Memory B cell (primary cell): ENCODE measurements at regions not wholly inside any gene's neighbourhood (a gene's known extent, or its start where the extent isn't known, plus 50 kb on each side); places are given as distances from the start of the nearest gene placed in this dataset.

Experiments used
- ATAC-seq: fragments of 150-1000 bp; cut with Tn5 transposase; 2 replicates; pipeline ENCODE4 v1.10.0; 2021; ENCODE audit warnings: low read depth, mild to moderate bottlenecking, moderate library complexity
- DNase-seq, 2 donors: peaks; one replicate each; pipeline ENCODE4 v3.0.0; 2022; ENCODE audit warnings: low spot score in 2 of 2
- H3K27ac Mint-ChIP-seq: one replicate; pipeline ENCODE4 v1.8.0; 2022; ENCODE audit warnings: mild to moderate bottlenecking, moderate library complexity, mixed read lengths
- H3K27me3 Mint-ChIP-seq: one replicate; pipeline ENCODE4 v1.8.0; 2022; ENCODE audit warnings: mixed read lengths
- H3K36me3 Mint-ChIP-seq: one replicate; pipeline ENCODE4 v1.8.0; 2022; ENCODE audit warnings: mild to moderate bottlenecking, mixed read lengths
- H3K4me1 Mint-ChIP-seq: one replicate; pipeline ENCODE4 v1.8.0; 2022; ENCODE audit warnings: mixed read lengths
- H3K4me3 Mint-ChIP-seq: one replicate; pipeline ENCODE4 v1.8.0; 2022; ENCODE audit warnings: mild to moderate bottlenecking, moderate library complexity, mixed read lengths
- H3K9me3 Mint-ChIP-seq: one replicate; pipeline ENCODE4 v1.8.0; 2022; ENCODE audit warnings: mixed read lengths

DNA sequence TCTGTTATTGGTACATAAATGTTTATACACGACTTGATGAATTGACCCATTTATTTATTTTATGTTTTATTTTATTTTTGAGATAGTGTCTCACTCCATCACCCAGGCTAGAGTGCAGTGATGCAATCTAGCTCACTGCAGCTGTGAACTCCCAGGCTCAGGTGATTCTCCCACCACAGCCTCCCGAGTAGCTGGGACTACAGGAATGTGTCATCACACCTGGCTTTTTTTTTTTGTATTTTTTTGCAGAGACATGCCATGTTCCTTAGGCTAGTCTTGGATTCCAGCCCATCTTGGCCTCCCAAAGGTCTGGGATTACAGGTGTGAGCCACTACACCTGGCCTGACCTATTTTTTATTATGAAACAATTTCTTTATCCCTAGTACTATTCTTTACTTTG is 355.0 kb upstream of the PRICKLE1 start:
- no peaks in the 10 kb centered on the region for H3K4me1 Mint-ChIP-seq
- H3K4me3 Mint-ChIP-seq, result no peak overlapping the region
- no peak for DNase-seq
- H3K36me3 Mint-ChIP-seq, result no peaks in the 10 kb centered on the region
- H3K27ac Mint-ChIP-seq, result no peak overlapping the region
- H3K27me3 Mint-ChIP-seq, result peaks cover 5% of the 10 kb centered on the region
- ATAC-seq, result no peak
- H3K9me3 Mint-ChIP-seq, result peaks cover 18% of the 10 kb centered on the region

DNA sequence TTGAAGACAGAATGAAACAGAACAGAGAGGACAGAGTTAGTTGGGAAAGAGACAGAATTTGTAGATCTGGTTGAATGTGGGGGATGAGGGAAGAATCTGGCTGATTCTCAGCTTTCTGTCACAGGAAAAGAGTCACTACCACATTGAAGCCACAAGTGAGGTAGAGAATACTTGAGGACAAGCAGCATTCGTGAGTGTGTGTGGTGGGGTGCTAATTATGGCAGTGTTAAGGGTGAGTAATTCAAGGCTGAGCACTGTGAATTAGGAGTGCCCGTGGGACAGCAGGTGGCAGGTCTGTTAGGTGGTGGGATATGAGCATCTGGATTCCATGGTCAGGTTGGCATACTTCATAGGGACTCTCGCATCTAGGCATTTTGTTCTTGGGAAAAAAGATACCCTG is 347.4 kb upstream of the PRICKLE1 start:
- no peaks in the 10 kb centered on the region for H3K27me3 Mint-ChIP-seq
- ATAC-seq (no peak), DNase-seq (no peak)
- no peak overlapping the region for H3K27ac Mint-ChIP-seq
- H3K9me3 Mint-ChIP-seq, result peaks cover 10% of the 10 kb centered on the region
- no peak overlapping the region for H3K4me3 Mint-ChIP-seq
- H3K4me1 Mint-ChIP-seq, result no peaks in the 10 kb centered on the region
- no peaks in the 10 kb centered on the region for H3K36me3 Mint-ChIP-seq

DNA sequence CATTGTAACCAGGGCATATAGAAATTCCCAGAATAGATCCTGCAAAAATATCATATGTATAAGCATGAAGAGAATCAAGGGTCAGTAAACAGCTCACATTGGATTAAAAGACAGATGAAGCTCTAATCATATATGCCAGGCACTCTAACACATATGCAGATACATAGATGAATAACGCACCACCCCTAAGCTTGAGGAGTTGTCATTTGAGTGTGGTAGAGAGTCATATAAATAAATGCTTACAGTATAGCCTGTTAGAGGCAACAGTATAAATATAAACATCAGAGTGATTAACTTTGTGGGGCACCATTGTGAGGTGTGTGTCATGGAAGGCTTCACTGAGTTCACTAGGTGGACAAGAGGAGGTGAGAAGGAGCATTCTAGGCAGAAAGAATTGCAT is 346.7 kb upstream of the PRICKLE1 start:
- Mint-ChIP-seq H3K27me3 (no peaks in the 10 kb centered on the region), H3K4me3 (no peak overlapping the region), H3K4me1 (no peaks in the 10 kb centered on the region), H3K27ac (no peak overlapping the region), H3K36me3 (no peaks in the 10 kb centered on the region), H3K9me3 (peaks cover 5% of the 10 kb centered on the region)
- DNase-seq (no peak), ATAC-seq (no peak)

DNA sequence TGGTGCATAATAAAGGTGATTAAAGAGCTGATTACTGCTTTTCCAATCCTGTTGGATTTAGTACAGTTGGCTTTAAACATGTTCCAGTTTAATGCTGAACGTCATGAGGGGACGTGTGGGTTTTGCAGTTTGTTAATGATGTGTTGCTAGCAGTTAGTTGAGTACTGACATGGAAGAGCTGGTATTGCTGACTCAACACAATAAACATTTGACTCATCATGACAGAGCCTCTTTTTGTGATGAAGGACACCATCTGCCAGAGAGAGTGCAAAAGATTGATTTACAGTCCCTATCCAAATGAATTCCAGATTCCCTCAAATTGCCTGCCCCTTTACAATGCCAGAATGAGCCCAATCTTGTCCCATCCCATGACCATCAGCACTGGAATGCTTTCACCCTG is 346.2 kb upstream of the PRICKLE1 start:
- Mint-ChIP-seq H3K4me3 (no peak overlapping the region), H3K27ac (no peak overlapping the region), H3K27me3 (no peaks in the 10 kb centered on the region), H3K36me3 (no peaks in the 10 kb centered on the region), H3K9me3 (peaks cover 3% of the 10 kb centered on the region), H3K4me1 (no peaks in the 10 kb centered on the region)
- DNase-seq (no peak), ATAC-seq (no peak)

DNA sequence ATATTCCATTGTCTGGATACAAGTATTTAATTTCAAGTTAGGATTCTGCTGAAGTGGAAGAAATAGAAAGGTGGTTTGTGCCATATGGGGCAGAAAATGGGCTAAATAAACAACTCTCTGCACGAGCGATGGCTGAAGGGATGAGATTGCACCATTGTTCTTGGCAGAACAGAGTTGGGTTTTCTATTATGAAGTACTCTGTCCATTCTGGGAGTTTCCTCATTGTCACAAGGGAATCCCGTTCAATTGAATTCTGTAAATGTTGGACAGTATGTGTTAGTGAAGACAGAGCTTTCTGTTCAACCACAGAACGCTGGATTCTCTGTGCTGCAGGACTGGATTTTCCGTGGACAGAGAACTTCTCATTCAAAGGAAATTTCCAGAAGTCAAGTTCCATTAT is 345.5 kb upstream of the PRICKLE1 start:
- Mint-ChIP-seq H3K27ac (no peak overlapping the region), H3K4me1 (no peaks in the 10 kb centered on the region), H3K36me3 (no peaks in the 10 kb centered on the region), H3K27me3 (no peaks in the 10 kb centered on the region), H3K4me3 (no peak overlapping the region), H3K9me3 (peaks cover 3% of the 10 kb centered on the region)
- ATAC-seq (no peak), DNase-seq (no peak)

DNA sequence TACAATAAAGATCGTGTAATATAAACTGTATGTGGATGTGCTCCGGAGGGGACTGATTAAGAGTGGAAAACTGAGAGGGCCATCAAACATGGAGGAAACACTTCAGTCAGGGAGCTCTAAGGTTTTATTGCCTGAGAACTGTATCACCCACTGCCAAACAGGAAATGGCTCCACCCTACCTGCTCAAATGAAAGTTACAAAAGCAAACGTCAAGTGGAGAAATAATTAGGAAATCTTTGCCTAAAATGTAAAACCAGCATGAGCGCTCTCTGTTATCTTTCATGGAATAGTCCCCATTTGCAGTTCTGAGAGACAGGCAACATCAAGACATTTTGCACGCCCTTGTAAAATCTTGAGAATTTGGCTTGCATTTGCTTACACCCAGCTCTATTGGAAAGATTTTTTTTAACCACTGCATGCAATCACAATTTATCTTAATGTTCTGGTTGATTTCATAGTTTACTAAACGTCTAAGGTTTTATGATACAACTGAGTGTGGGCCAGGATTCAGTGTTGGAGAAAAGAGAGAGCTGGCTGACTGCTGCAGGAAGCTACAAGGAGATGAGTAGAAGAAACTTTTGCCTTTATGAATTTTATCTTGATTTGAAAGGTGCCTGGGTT is 344.0 kb upstream of the PRICKLE1 start:
- no peak for ATAC-seq
- Mint-ChIP-seq H3K36me3 (no peaks in the 10 kb centered on the region), H3K27me3 (no peaks in the 10 kb centered on the region), H3K27ac (no peak overlapping the region), H3K9me3 (peaks cover under 1% of the 10 kb centered on the region), H3K4me3 (no peak overlapping the region), H3K4me1 (no peaks in the 10 kb centered on the region)
- DNase-seq, result no peak

DNA sequence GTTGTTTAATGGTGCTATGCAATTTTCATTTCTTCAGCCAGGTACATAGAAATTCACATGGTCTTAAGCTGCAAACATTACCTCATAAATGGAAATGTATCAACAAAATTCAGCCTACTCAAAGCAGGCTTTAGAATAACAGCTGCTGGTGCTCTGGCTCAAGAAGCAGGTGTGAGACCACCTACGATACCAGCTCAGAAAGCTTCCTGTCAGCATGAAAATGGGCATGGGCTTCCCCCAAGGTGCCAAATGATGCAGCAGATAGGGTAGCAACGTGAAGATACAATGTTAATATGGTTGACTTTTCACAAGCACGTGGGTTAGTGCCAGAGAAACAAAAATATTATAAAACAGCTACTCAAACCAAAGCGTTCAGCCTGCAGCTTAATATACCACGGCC is 343.4 kb upstream of the PRICKLE1 start:
- ATAC-seq (no peak), DNase-seq (no peak)
- H3K36me3 Mint-ChIP-seq, result no peaks in the 10 kb centered on the region
- no peak overlapping the region for H3K4me3 Mint-ChIP-seq
- no peak overlapping the region for H3K27ac Mint-ChIP-seq
- no peaks in the 10 kb centered on the region for H3K4me1 Mint-ChIP-seq
- no peaks in the 10 kb centered on the region for H3K27me3 Mint-ChIP-seq
- H3K9me3 Mint-ChIP-seq, result no peaks in the 10 kb centered on the region

DNA sequence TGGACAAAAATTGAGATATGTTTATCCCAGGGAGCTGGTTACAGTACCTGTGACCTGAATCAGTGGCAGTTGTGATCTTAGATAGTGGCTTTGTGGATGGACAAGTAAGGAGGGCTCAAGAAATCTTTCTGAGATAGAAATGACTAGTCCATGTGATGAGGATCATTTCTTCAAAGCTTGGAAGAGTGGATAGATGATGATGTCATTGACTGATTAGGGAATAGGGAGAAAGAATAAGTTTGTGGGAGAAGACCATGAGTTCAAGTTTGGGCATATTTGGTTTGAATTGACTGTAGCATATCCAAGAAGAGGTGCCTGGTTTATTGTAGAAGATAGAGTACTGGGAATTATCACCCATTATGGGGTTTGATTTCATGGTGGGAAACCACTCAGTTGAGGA is 336.7 kb upstream of the PRICKLE1 start:
- H3K27ac Mint-ChIP-seq, result no peak overlapping the region
- no peaks in the 10 kb centered on the region for H3K9me3 Mint-ChIP-seq
- H3K4me3 Mint-ChIP-seq, result no peak overlapping the region
- no peaks in the 10 kb centered on the region for H3K4me1 Mint-ChIP-seq
- no peaks in the 10 kb centered on the region for H3K36me3 Mint-ChIP-seq
- no peak for DNase-seq
- no peak for ATAC-seq
- no peaks in the 10 kb centered on the region for H3K27me3 Mint-ChIP-seq

DNA sequence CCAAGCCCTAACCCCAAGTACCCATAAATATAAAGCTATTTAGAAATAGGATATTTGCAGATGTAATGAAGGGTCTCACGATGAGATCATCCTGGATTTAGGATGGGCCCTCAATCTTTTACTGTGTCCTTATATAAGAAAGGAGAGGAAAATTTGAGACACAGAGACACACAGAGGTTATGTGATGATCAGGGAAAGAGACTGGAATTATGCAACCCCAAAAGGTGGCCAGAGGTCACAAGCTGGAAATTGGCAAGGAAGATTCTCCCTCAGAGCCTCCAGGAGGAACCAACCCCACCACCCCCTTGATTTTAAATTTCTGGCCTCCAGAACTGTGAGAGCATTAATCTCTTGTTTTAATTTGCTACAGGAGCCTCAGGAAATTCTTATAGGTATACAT is 334.9 kb upstream of the PRICKLE1 start:
- DNase-seq, result no peak
- Mint-ChIP-seq H3K27me3 (no peaks in the 10 kb centered on the region), H3K27ac (no peak overlapping the region), H3K4me1 (no peaks in the 10 kb centered on the region), H3K4me3 (no peak overlapping the region), H3K9me3 (no peaks in the 10 kb centered on the region), H3K36me3 (no peaks in the 10 kb centered on the region)
- ATAC-seq, result no peak

DNA sequence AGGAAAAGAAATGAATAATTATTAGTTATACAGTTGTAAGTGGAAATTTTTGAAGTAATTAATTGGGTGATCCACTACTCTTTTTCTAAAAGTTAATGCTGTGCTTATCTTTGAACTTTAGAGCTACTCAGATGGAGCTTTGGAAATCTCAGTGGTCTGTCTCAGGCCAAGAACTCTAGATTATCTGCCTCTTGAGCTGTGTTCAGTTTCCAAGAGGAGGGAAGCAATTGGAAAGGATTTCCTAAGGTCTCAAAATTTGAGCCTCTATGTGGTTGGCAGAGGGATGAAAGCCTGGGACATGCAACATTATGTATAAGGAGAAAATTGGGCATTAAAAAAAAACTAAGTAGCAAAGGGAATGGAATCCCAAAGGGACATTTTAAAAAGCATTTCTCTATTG is 334.0 kb upstream of the PRICKLE1 start:
- Mint-ChIP-seq H3K27ac (no peak overlapping the region), H3K4me3 (no peak overlapping the region), H3K27me3 (no peaks in the 10 kb centered on the region), H3K9me3 (no peaks in the 10 kb centered on the region), H3K36me3 (no peaks in the 10 kb centered on the region), H3K4me1 (no peaks in the 10 kb centered on the region)
- DNase-seq (no peak), ATAC-seq (no peak)

DNA sequence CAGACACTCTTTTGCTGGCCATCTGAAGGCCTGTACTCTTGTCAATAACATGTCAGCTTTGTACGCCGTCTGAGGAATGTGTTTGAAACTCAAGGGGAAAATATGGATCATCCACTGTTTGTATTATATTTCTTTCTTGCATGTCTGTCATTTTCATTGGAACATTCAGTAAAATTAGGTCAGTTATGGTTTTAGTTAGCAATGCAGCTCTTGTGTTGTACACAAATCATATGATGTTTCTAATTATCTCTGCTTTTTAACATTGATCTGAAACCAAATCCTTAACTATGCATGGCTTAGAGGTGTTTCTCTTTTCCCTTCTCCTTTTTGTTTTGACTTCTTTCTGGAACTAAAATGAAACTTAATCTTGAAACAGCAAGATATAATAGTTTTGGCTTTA is 333.6 kb upstream of the PRICKLE1 start:
- no peak overlapping the region for H3K4me3 Mint-ChIP-seq
- no peaks in the 10 kb centered on the region for H3K36me3 Mint-ChIP-seq
- H3K27ac Mint-ChIP-seq, result no peak overlapping the region
- ATAC-seq, result no peak
- H3K4me1 Mint-ChIP-seq, result no peaks in the 10 kb centered on the region
- no peaks in the 10 kb centered on the region for H3K27me3 Mint-ChIP-seq
- no peak for DNase-seq
- no peaks in the 10 kb centered on the region for H3K9me3 Mint-ChIP-seq

DNA sequence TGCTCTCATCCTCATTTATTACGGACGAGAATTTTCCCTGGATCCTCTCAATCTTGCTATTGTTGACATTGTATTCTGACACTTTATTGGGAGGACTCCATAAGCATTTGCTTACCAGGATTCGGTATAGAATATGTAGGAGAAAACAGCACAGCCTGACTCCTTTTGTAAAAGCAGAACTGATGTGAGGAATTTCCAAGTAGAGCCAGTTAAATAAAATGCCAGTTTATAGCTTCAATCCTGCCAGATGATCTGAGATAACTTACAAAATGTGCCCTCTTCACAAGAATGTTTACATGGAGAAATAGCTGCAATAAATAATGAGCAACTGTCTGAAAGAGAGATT is 332.9 kb upstream of the PRICKLE1 start:
- ATAC-seq, result no peak
- Mint-ChIP-seq H3K27ac (no peak overlapping the region), H3K4me3 (no peak overlapping the region), H3K4me1 (no peaks in the 10 kb centered on the region), H3K27me3 (no peaks in the 10 kb centered on the region), H3K36me3 (no peaks in the 10 kb centered on the region), H3K9me3 (no peaks in the 10 kb centered on the region)
- DNase-seq, result no peak

DNA sequence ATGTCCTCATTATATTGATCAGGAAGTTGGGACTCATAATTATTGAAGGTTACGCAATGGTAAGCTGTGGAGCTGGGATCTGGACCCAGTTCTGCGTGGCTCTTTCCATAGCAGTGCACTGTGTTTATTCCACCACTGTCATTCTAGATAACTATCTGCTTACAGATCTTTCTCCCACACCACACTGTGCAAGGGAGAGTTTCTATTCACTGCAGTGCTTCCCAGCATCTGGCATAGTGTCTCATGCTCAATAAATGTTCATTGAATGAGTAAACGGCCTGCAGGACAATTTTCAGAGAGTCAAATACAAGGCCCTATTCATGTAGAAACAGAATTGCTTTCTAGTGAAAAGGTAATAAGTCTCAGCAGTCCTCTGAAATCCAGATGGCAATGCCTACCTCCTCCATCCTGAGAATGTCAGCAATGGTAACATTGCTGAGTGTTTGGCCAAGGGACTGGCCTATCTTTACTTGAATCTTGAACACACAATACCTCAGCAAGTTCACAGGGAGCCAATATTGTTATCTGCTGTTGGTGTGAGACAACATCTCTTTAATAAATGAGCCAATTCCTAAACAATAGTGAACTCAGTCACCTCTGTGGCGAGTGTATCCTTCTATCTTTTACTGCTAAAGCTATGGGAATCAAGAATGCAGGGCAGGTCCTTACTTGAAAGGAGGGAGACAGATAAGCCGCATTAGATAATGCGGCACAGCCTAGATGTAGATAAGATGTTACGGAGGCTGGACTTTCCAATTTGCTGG is 332.4 kb upstream of the PRICKLE1 start:
- no peak for ATAC-seq
- Mint-ChIP-seq H3K9me3 (no peaks in the 10 kb centered on the region), H3K27me3 (no peaks in the 10 kb centered on the region), H3K4me1 (no peaks in the 10 kb centered on the region), H3K4me3 (no peak overlapping the region), H3K36me3 (no peaks in the 10 kb centered on the region), H3K27ac (no peak overlapping the region)
- DNase-seq, result no peak

DNA sequence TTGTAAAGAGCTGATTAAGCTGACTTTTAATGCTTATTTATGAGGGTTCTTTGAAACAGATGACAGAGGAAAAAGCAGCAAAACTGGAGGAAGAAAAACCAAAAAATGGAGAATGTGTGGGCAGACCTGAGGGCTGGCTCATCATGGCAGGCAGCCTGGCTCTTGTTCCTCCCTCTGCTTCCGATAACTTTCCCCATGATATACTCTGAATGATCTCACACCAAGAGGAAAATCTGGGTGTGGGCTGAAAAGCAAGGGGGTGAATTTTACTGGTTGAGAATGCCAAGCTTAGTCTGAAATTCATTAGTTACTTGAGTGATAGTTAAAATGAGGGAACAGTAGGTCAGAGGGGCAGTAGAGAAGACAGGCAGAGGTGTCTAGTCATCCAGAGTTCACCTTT is 330.1 kb upstream of the PRICKLE1 start:
- Mint-ChIP-seq H3K4me3 (no peak overlapping the region), H3K36me3 (no peaks in the 10 kb centered on the region), H3K27me3 (peaks cover 2% of the 10 kb centered on the region), H3K9me3 (peaks cover 2% of the 10 kb centered on the region), H3K27ac (no peak overlapping the region), H3K4me1 (no peaks in the 10 kb centered on the region)
- no peak for ATAC-seq
- no peak for DNase-seq

DNA sequence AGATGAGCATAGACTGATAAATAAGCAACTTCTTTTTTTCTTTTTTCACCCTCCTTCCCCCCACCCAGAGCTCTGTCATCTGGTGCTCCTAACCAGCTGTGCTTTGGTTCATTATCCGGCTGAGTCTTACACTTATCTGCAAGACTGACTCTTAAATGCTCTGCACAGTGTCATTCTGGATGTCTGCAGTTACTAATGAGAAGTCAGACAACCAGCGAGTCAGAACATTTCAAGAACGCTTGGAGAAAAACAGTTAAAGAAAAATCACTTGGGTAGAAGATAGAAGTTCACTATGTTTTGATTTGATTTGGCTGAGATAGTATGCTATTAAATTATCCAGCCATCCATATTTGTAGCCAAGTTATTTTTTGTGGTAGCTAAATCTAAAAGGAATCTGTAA is 328.9 kb upstream of the PRICKLE1 start:
- no peak for DNase-seq
- H3K4me1 Mint-ChIP-seq, result no peaks in the 10 kb centered on the region
- peaks cover 2% of the 10 kb centered on the region for H3K27me3 Mint-ChIP-seq

More for the DNA sequence above, 328.9 kb upstream of the PRICKLE1 start:
- ATAC-seq, result no peak
- no peak overlapping the region for H3K4me3 Mint-ChIP-seq
- peaks cover 2% of the 10 kb centered on the region for H3K9me3 Mint-ChIP-seq
- no peak overlapping the region for H3K27ac Mint-ChIP-seq
- no peaks in the 10 kb centered on the region for H3K36me3 Mint-ChIP-seq
